HG03565 (cell line): ENCODE measurements at regions not wholly inside any gene's neighbourhood (a gene's known extent, or its start where the extent isn't known, plus 50 kb on each side); places are given as distances from the start of the nearest gene placed in this dataset.

Experiments
- ATAC-seq: cut with Tn5 transposase; IDR thresholded peaks from one replicate; pipeline ENCODE4 v1.9.1; 2021; ENCODE audit warnings: mild to moderate bottlenecking, moderate library complexity; ENCODE audit not compliant: unreplicated experiment

DNA sequence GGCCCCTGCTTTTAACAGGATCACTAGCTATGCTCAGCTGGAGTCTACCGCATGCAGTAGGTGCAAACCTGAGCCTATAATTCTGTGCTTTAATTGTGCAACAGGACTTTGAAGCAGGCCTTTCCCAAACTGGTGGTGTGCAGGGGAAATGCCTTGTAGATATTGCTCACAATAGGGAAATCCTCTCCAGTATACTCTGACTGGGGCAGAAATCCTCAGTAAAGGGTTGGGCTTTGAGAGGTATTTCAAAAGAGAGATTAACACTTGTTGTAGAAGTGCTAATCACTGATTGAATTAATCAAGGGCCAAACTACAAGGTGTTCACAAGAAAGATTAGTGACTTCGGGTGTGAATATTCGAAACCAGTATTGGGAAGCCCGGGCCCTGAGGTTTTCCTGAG is 58.5 kb upstream of the EXOC6 start:
- ATAC-seq, result no peak

DNA sequence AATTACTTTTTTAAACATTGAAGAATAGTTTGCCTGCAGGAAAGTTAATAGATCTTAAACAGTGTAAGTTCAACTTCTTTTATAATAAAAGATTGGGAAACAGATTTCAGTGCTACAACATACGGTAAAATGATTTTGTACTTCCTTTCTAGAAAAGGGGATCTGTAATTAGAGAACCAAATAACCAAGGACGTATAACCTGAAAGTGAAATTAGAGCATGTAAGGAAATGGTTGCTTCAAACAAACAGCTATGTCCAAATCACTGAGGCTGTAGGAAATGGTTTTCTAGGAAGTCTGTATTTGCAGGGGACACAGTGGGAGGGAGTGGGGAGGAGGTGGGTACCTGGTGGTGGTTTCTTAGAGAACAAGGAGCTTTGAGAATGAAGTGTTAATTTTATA is 57.9 kb upstream of the EXOC6 start:
- ATAC-seq, result no peak

DNA sequence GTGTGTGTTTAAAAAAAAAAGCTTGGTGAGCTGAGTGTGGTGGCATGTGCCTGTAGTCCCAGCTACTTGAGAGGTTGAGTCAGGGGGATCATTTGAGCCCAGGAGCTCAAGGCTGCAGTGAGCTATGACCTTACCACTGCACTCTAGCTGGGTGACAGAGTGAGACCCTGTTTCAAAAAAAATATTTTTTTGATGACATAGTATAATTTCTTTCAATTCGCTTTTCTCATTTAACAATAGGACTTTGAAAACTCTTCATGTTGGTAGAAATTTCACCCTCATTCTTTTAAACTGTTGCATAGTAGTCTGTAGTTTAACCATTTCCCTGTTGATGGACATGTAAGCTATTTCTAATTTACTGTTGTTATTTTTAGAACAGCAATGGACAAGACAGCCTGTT is 55.7 kb upstream of the EXOC6 start:
- ATAC-seq, result no peak
